DND-41 (cell line): ENCODE measurements at regions not wholly inside any gene's neighbourhood (a gene's known extent, or its start where the extent isn't known, plus 50 kb on each side); places are given as distances from the start of the nearest gene placed in this dataset.

Source experiments
- ATAC-seq: fragments of 200-7000 bp; cut with Tn5 transposase; 3 replicates; pipeline ENCODE4 v1.9.1; 2021; ENCODE audit warnings: low read depth; ENCODE audit not compliant: insufficient read depth
- DNase-seq: peaks from one replicate; pipeline ENCODE4 v3.0.0-alpha.2; 2020
- H2AFZ ChIP-seq: 2 replicates; pipeline ENCODE4 v1.6.0; 2012; ENCODE audit warnings: low read depth, low read length
- H3K27ac ChIP-seq: 2 replicates; pipeline ENCODE4 v1.5.1; 2012; ENCODE audit warnings: low read length, inconsistent platforms
- H3K27me3 ChIP-seq: fragments of 200-600 bp; sonication (generic); 2 replicates; pipeline ENCODE4 v1.6.0; 2012; ENCODE audit warnings: low read length, mild to moderate bottlenecking, inconsistent platforms; ENCODE audit not compliant: insufficient read depth, poor library complexity
- H3K36me3 ChIP-seq: 2 replicates; pipeline ENCODE4 v1.5.1; 2012; ENCODE audit warnings: low read length, inconsistent platforms; ENCODE audit not compliant: insufficient read depth
- H3K4me1 ChIP-seq: 2 replicates; pipeline ENCODE4 v1.5.1; 2012; ENCODE audit warnings: mild to moderate bottlenecking, low read length; ENCODE audit not compliant: insufficient read depth
- H3K4me2 ChIP-seq: 2 replicates; pipeline ENCODE4 v1.6.0; 2012; ENCODE audit warnings: mild to moderate bottlenecking, moderate library complexity, low read length, inconsistent platforms; ENCODE audit not compliant: insufficient read depth
- H3K4me3 ChIP-seq, 2 experiments: fragments of 200-600 bp in 1 of 2; shearing (Covaris generic) in 1 of 2; 2 replicates each; pipeline ENCODE4 v1.5.1; 2012 to 2016; ENCODE audit warnings: inconsistent platforms in 2 of 2, low read length in 2 of 2, mild to moderate bottlenecking in 2 of 2, low read depth in 1 of 2, moderate library complexity in 1 of 2
- H3K79me2 ChIP-seq: 2 replicates; pipeline ENCODE4 v1.6.0; 2012; ENCODE audit warnings: low read length, inconsistent platforms; ENCODE audit not compliant: insufficient read depth
- H3K9ac ChIP-seq: 2 replicates; pipeline ENCODE4 v1.6.0; 2012; ENCODE audit warnings: low read depth, mild to moderate bottlenecking, inconsistent platforms, low read length, moderate library complexity
- H3K9me3 ChIP-seq: 2 replicates; pipeline ENCODE4 v1.5.1; 2012; ENCODE audit warnings: low read length, moderate library complexity, mild to moderate bottlenecking, inconsistent platforms; ENCODE audit not compliant: insufficient read depth, severe bottlenecking
- H4K20me1 ChIP-seq: 2 replicates; pipeline ENCODE4 v1.6.0; 2012; ENCODE audit warnings: low read length; ENCODE audit not compliant: insufficient read depth
- CTCF ChIP-seq: IDR thresholded peaks from 2 replicates; pipeline ENCODE4 v1.5.1; 2012; ENCODE audit warnings: borderline replicate concordance, low read length, moderate library complexity, mild to moderate bottlenecking; ENCODE audit not compliant: poor library complexity, severe bottlenecking; ENCODE audit errors: extremely low read depth
- EZH2 ChIP-seq: IDR thresholded peaks from 3 replicates; pipeline ENCODE4 v1.6.1; 2012; ENCODE audit warnings: borderline replicate concordance, low read depth, mild to moderate bottlenecking, moderate library complexity, low read length, inconsistent platforms; ENCODE audit not compliant: severe bottlenecking

DNA sequence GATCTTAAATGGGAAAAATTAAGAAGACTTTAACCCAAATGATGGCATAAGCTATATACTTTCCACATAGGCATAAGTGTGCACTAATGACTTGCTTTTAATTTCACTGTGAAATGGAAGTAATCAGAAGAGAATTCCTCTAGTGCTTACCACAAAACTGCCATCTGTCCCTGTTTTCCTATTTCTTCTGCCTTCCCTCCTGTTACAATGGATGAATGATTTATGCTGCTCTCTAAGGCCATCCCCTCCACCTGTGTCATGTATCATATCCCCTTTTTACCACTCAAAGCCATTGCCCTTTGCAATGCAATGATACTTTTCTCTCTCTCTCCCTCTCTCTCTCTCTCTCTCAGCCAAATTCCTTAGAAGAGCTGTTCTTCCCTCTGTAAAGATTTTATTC lies 109.1 kb downstream of the C12orf50 start:
- Histone ChIP-seq H2AFZ (no peak overlapping the region), H3K27me3 (no peaks in the 10 kb centered on the region), H4K20me1 (no peaks in the 10 kb centered on the region), H3K79me2 (no peaks in the 10 kb centered on the region), H3K9ac (no peak overlapping the region), H3K27ac (no peak overlapping the region), H3K36me3 (no peaks in the 10 kb centered on the region), H3K4me3 (no peak overlapping the region), H3K4me1 (no peaks in the 10 kb centered on the region), H3K4me2 (no peak overlapping the region), H3K9me3 (no peaks in the 10 kb centered on the region)
- DNase-seq (no peak), ATAC-seq (no peak)
- TF ChIP-seq EZH2 (no peak), CTCF (no peak)

- H3K9ac ChIP-seq = no peak overlapping the region
- no peak overlapping the region for H3K27ac ChIP-seq
- H3K4me3 ChIP-seq = no peak overlapping the region
- H3K9me3 ChIP-seq = no peaks in the 10 kb centered on the region
- H4K20me1 ChIP-seq = no peaks in the 10 kb centered on the region
- no peaks in the 10 kb centered on the region for H3K36me3 ChIP-seq
- no peak overlapping the region for H3K4me2 ChIP-seq
- TF ChIP-seq CTCF (no peak), EZH2 (no peak)
- H3K79me2 ChIP-seq = no peaks in the 10 kb centered on the region
- ATAC-seq = no peak
- no peaks in the 10 kb centered on the region for H3K4me1 ChIP-seq
- H2AFZ ChIP-seq = no peak overlapping the region
- no peak for DNase-seq
- no peaks in the 10 kb centered on the region for H3K27me3 ChIP-seq
Measured at GRCh38 chr12:87901457-87901856, 127.7 kb downstream of the C12orf50 start.

- Histone ChIP-seq H3K27ac (no peak overlapping the region), H3K36me3 (no peaks in the 10 kb centered on the region), H3K4me3 (no peak overlapping the region), H2AFZ (no peak overlapping the region), H3K9ac (no peak overlapping the region), H3K4me1 (no peaks in the 10 kb centered on the region), H3K4me2 (no peak overlapping the region), H4K20me1 (no peaks in the 10 kb centered on the region), H3K79me2 (no peaks in the 10 kb centered on the region), H3K9me3 (no peaks in the 10 kb centered on the region), H3K27me3 (no peaks in the 10 kb centered on the region)
- ATAC-seq = no peak
- no peak for DNase-seq
- TF ChIP-seq CTCF (no peak), EZH2 (no peak)
Measured at GRCh38 chr12:87897662-87898061, 131.5 kb downstream of the C12orf50 start.

- Histone ChIP-seq H3K4me2 (no peak overlapping the region), H3K36me3 (no peaks in the 10 kb centered on the region), H4K20me1 (no peaks in the 10 kb centered on the region), H3K9me3 (no peaks in the 10 kb centered on the region), H3K27ac (no peak overlapping the region), H2AFZ (no peak overlapping the region), H3K27me3 (no peaks in the 10 kb centered on the region), H3K79me2 (no peaks in the 10 kb centered on the region), H3K4me3 (no peak overlapping the region), H3K9ac (no peak overlapping the region), H3K4me1 (no peaks in the 10 kb centered on the region)
- ATAC-seq (no peak), DNase-seq (no peak)
- TF ChIP-seq CTCF (no peak), EZH2 (no peak)
Measured at GRCh38 chr12:87883806-87884205, 145.4 kb downstream of the C12orf50 start.
